ENCODE measurements at regions not wholly inside any gene's neighbourhood (a gene's known extent, or its start where the extent isn't known, plus 50 kb on each side); places are given as distances from the start of the nearest gene placed in this dataset.
A peak's percentile ranks its signal among the peaks of the same experiment; 100 is the strongest.

GRCh38 chr18:22084547-22084946, 84.8 kb upstream of the GATA6 start:
- Histone ChIP-seq H3K4me2 (ENCODE audit: low read depth, low read length) (peak overlapping the region; percentile 65), H4K20me1 (ENCODE audit: insufficient read depth, low read length) (no peaks in the 10 kb centered on the region), H3K4me1 (ENCODE audit: insufficient read depth, low read length) (peaks cover 52% of the 10 kb centered on the region), H3K36me3 (replicated peaks in 1 of 2; ENCODE audit: control insufficient read depth in 1 of 2, insufficient read depth in 2 of 2, low read length in 2 of 2) (no peaks in the 10 kb centered on the region), H3K4me3 (replicated peaks in 1 of 3; ENCODE audit: insufficient read depth in 1 of 3, low read depth in 2 of 3, low read length in 3 of 3) (peak overlapping the region in 1 of 3 experiments; percentile 19; a peak in 1 of 6 replicates), H3K27me3 (ENCODE audit: control insufficient read depth in 1 of 2, insufficient read depth in 2 of 2, low read length in 2 of 2) (no peaks in the 10 kb centered on the region), H3K9me3 (ENCODE audit: low read length) (no peaks in the 10 kb centered on the region), H3K27ac (ENCODE audit: extremely low read length, insufficient read depth, low read length) (no peak overlapping the region), H3K79me2 (ENCODE audit: insufficient read depth, low read length) (no peaks in the 10 kb centered on the region), H3K9ac (ENCODE audit: insufficient read depth, low read depth, low read length) (no peak overlapping the region), H2AFZ (ENCODE audit: low read length) (no peak overlapping the region)
- ChIA-PET CTCF (ENCODE audit: low intra/inter-chr PET ratio, low total read pairs) (no interaction called here), POLR2A (interaction anchor here (0.9 to 1.3 kb wide), 4 partner anchors 9 to 93 kb away, joined by 3 to 4 read pairs (median 4); no protein-coding TSS in a partner anchor)
- no TSS peak for BruUV-seq (replicated peaks)
- ATAC-seq (peak; percentile 92), DNase-seq (ENCODE audit: low spot score) (peak; percentile 78), FAIRE-seq (peak; percentile 71)
- 2% methylated on average over 11 of the region's 13 CpGs for WGBS (ENCODE audit: low lambda C conversion rate)
- in situ Hi-C loops (cut with HindIII; ENCODE audit: extremely low pct_ligation_motif_present, low pct_unique_long_range_greater_than_20kb) (no loop called here), intact Hi-C loops (cut with micrococcal nuclease; ENCODE audit: unreplicated experiment) (no loop called here)
- TF ChIP-seq ZNF577 (CRISPR knock-in tag; IDR thresholded peaks at IDR 0.05; ENCODE audit: borderline replicate concordance, low read depth) = no peak
- TF ChIP-seq, protein P1, sequence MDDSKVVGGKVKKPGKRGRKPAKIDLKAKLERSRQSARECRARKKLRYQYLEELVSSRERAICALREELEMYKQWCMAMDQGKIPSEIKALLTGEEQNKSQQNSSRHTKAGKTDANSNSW (CRISPR knock-in tag; IDR thresholded peaks at IDR 0.05; ENCODE audit: borderline replicate concordance) = no peak
- TF ChIP-seq NFAT5 (CRISPR knock-in tag; IDR thresholded peaks at IDR 0.05) = no peak
- TF ChIP-seq TARDBP (CRISPR knock-in tag; IDR thresholded peaks at IDR 0.05) = no peak
- no peak for TF ChIP-seq FOSL1 (CRISPR knock-in tag; IDR thresholded peaks at IDR 0.05; ENCODE audit: borderline replicate concordance)
- no peak for TF ChIP-seq ZNF644 (CRISPR knock-in tag; IDR thresholded peaks at IDR 0.05; ENCODE audit: low read depth)
- no peak for TF ChIP-seq E2F2 (CRISPR knock-in tag; IDR thresholded peaks at IDR 0.05; ENCODE audit: borderline replicate concordance)
- TF ChIP-seq, protein P2, sequence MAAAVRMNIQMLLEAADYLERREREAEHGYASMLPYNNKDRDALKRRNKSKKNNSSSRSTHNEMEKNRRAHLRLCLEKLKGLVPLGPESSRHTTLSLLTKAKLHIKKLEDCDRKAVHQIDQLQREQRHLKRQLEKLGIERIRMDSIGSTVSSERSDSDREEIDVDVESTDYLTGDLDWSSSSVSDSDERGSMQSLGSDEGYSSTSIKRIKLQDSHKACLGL (CRISPR knock-in tag; IDR thresholded peaks at IDR 0.05) = no peak
- no peak for TF ChIP-seq ZBTB38 (CRISPR knock-in tag; IDR thresholded peaks at IDR 0.05)
- TF ChIP-seq ETS1 (CRISPR knock-in tag; IDR thresholded peaks at IDR 0.05) = no peak
- TF ChIP-seq POGZ (CRISPR knock-in tag; IDR thresholded peaks at IDR 0.05) = peak; percentile 29; the same call in 1 of the 2 replicates
- TF ChIP-seq LBX2 (CRISPR knock-in tag; IDR thresholded peaks at IDR 0.05; ENCODE audit: borderline replicate concordance) = peak; percentile 47; the same call in 1 of the 2 replicates
- TF ChIP-seq ZBTB1 (CRISPR knock-in tag; IDR thresholded peaks at IDR 0.05; ENCODE audit: borderline replicate concordance) = no peak
- TF ChIP-seq ZC3H13 (CRISPR knock-in tag; IDR thresholded peaks at IDR 0.05) = no peak
- no peak for TF ChIP-seq ZSCAN9 (CRISPR knock-in tag; IDR thresholded peaks at IDR 0.05; ENCODE audit: borderline replicate concordance)
